H9 (cell line): ENCODE measurements at regions not wholly inside any gene's neighbourhood (a gene's known extent, or its start where the extent isn't known, plus 50 kb on each side); places are given as distances from the start of the nearest gene placed in this dataset.

Experiments
- DNase-seq: peaks from one replicate; pipeline ENCODE4 v3.0.0-alpha.2; 2017
- H2AFZ ChIP-seq: one replicate; pipeline ENCODE4 v1.6.1; 2013; ENCODE audit warnings: mild to moderate bottlenecking, low read length, control low read depth, moderate library complexity
- H2AK5ac ChIP-seq: 2 replicates; pipeline ENCODE4 v1.6.1; 2013; ENCODE audit warnings: low read length, control low read depth, mixed read lengths; ENCODE audit not compliant: insufficient read length
- H2BK120ac ChIP-seq: one replicate; pipeline ENCODE4 v1.6.1; 2013; ENCODE audit warnings: low read depth, mild to moderate bottlenecking, low read length, control low read depth, inconsistent platforms; ENCODE audit not compliant: poor library complexity, severe bottlenecking
- H2BK12ac ChIP-seq: 2 replicates; pipeline ENCODE4 v1.6.1; 2013; ENCODE audit warnings: low read length, control low read depth, mixed read lengths, low read depth; ENCODE audit not compliant: insufficient read length
- H2BK15ac ChIP-seq: 2 replicates; pipeline ENCODE4 v1.6.1; 2013; ENCODE audit warnings: low read depth, low read length, control low read depth
- H2BK20ac ChIP-seq: one replicate; pipeline ENCODE4 v1.6.1; 2013; ENCODE audit warnings: low read depth, mild to moderate bottlenecking, low read length, control low read depth, inconsistent platforms; ENCODE audit not compliant: poor library complexity, severe bottlenecking
- H2BK5ac ChIP-seq: 2 replicates; pipeline ENCODE4 v1.6.1; 2013; ENCODE audit warnings: low read length, control low read depth, mixed read lengths; ENCODE audit not compliant: insufficient read length
- H3K14ac ChIP-seq: 2 replicates; pipeline ENCODE4 v1.6.1; 2013; ENCODE audit warnings: low read length, control low read depth; ENCODE audit not compliant: insufficient read depth
- H3K18ac ChIP-seq: 2 replicates; pipeline ENCODE4 v1.6.1; 2013; ENCODE audit warnings: low read depth, mild to moderate bottlenecking, mixed read lengths, low read length, control low read depth; ENCODE audit not compliant: insufficient read length
- H3K23ac ChIP-seq: 2 replicates; pipeline ENCODE4 v1.6.1; 2013; ENCODE audit warnings: low read length, control low read depth, mixed read lengths, low read depth; ENCODE audit not compliant: insufficient read length
- H3K23me2 ChIP-seq: 2 replicates; pipeline ENCODE4 v1.6.1; 2013; ENCODE audit warnings: low read depth, mild to moderate bottlenecking, mixed read lengths, low read length, control low read depth; ENCODE audit not compliant: insufficient read length, poor library complexity, severe bottlenecking
- H3K27ac ChIP-seq: 2 replicates; pipeline ENCODE4 v1.5.1; 2013; ENCODE audit warnings: low read length, control low read depth, mixed read lengths, low read depth; ENCODE audit not compliant: insufficient read length
- H3K27me3 ChIP-seq: 2 replicates; pipeline ENCODE4 v1.6.1; 2013; ENCODE audit warnings: low read length, control low read depth, inconsistent platforms; ENCODE audit not compliant: insufficient read depth
- H3K4ac ChIP-seq: 2 replicates; pipeline ENCODE4 v1.6.1; 2013; ENCODE audit warnings: low read depth, mild to moderate bottlenecking, control low read depth, inconsistent platforms, low read length, moderate library complexity
- H3K4me1 ChIP-seq: 2 replicates; pipeline ENCODE4 v1.6.1; 2013; ENCODE audit warnings: low read length, control low read depth, inconsistent platforms; ENCODE audit not compliant: insufficient read depth
- H3K4me2 ChIP-seq: 2 replicates; pipeline ENCODE4 v1.6.1; 2013; ENCODE audit warnings: low read length, control low read depth, mixed read lengths; ENCODE audit not compliant: insufficient read length, insufficient read depth
- H3K56ac ChIP-seq: 2 replicates; pipeline ENCODE4 v1.6.1; 2013; ENCODE audit warnings: low read depth, mild to moderate bottlenecking, mixed read lengths, low read length, control low read depth; ENCODE audit not compliant: insufficient read length
- H3K79me1 ChIP-seq: 2 replicates; pipeline ENCODE4 v1.6.1; 2013; ENCODE audit warnings: low read depth, mild to moderate bottlenecking, moderate library complexity, low read length, control low read depth, inconsistent platforms; ENCODE audit not compliant: insufficient read depth, poor library complexity, severe bottlenecking
- H3K79me2 ChIP-seq: 2 replicates; pipeline ENCODE4 v1.6.1; 2013; ENCODE audit warnings: low read length, control low read depth, inconsistent platforms; ENCODE audit not compliant: insufficient read depth
- H3K9ac ChIP-seq: 2 replicates; pipeline ENCODE4 v1.6.1; 2013; ENCODE audit warnings: low read length, control low read depth, mixed read lengths; ENCODE audit not compliant: insufficient read length; ENCODE audit errors: extremely low read depth
- H3K9me3 ChIP-seq: one replicate; pipeline ENCODE4 v1.6.1; 2013; ENCODE audit warnings: low read depth, low read length, inconsistent platforms; ENCODE audit not compliant: control insufficient read depth
- H3T11ph ChIP-seq: one replicate; pipeline ENCODE4 v1.6.1; 2013; ENCODE audit warnings: mild to moderate bottlenecking, low read length, control low read depth, inconsistent platforms
- H4K20me1 ChIP-seq: one replicate; pipeline ENCODE4 v1.6.1; 2013; ENCODE audit not compliant: control insufficient read depth, insufficient read length, insufficient read depth
- H4K5ac ChIP-seq: 2 replicates; pipeline ENCODE4 v1.6.1; 2013; ENCODE audit warnings: low read depth, mild to moderate bottlenecking, mixed read lengths, low read length, control low read depth; ENCODE audit not compliant: insufficient read length
- H4K8ac ChIP-seq: replicated peaks from 2 replicates; pipeline ENCODE4 v1.6.1; 2013; ENCODE audit warnings: low read length, control low read depth, mixed read lengths, low read depth; ENCODE audit not compliant: insufficient read length
- H4K91ac ChIP-seq: 2 replicates; pipeline ENCODE4 v1.6.1; 2013; ENCODE audit warnings: low read depth, mild to moderate bottlenecking, moderate library complexity, mixed read lengths, low read length, control low read depth; ENCODE audit not compliant: insufficient read length
- H3K27ac Mint-ChIP-seq, 3 experiments: 2 replicates in 2 of 3; 3 replicates in 1 of 3; pipeline ENCODE4 v1.8.0; 2020 to 2021; ENCODE audit warnings: mixed read lengths in 3 of 3, mild to moderate bottlenecking in 1 of 3, moderate library complexity in 1 of 3
- H3K27me3 Mint-ChIP-seq: 2 replicates; pipeline ENCODE4 v1.8.0; 2021; ENCODE audit warnings: low read depth, mild to moderate bottlenecking, moderate library complexity, mixed read lengths
- H3K36me3 Mint-ChIP-seq, 3 experiments: 2 replicates in 2 of 3; 3 replicates in 1 of 3; pipeline ENCODE4 v1.8.0; 2020 to 2021; ENCODE audit warnings: low read depth in 3 of 3, mixed read lengths in 3 of 3; ENCODE audit not compliant: insufficient read depth in 1 of 3
- H3K4me1 Mint-ChIP-seq, 2 experiments: 2 replicates each; pipeline ENCODE4 v1.8.0; 2020; ENCODE audit warnings: mixed read lengths in 2 of 2
- H3K4me3 Mint-ChIP-seq, 2 experiments: 2 replicates in 1 of 2; 3 replicates in 1 of 2; pipeline ENCODE4 v1.8.0; 2020 to 2021; ENCODE audit warnings: mild to moderate bottlenecking in 2 of 2, mixed read lengths in 2 of 2, moderate library complexity in 1 of 2
- H3K9me3 Mint-ChIP-seq, 2 experiments: 2 replicates in 1 of 2; 3 replicates in 1 of 2; pipeline ENCODE4 v1.8.0; 2020; ENCODE audit warnings: mild to moderate bottlenecking in 2 of 2, mixed read lengths in 2 of 2, moderate library complexity in 1 of 2
- CTCF ChIP-seq: fragments of 200-600 bp; sonication (generic); conservative IDR thresholded peaks from 3 replicates; pipeline ENCODE4 v1.8.0; 2021; ENCODE audit warnings: antibody characterized with exemption, mild to moderate bottlenecking
- WGBS: extraction: QIAGEN DNeasy Blood & Tissue Kit; methylation state at CpG from one replicate; pipeline ENCODE4 v1.1.7; 2013; ENCODE audit warnings: missing lambda C conversion rate, low lambda C conversion rate, mixed read lengths; ENCODE audit not compliant: insufficient read length; ENCODE audit errors: extremely low coverage; 5-methylcytosine and 5-hydroxymethylcytosine counted together

- WGBS = no CpG with 5 or more reads among the region's 5 CpGs
- H2AK5ac ChIP-seq = no peak overlapping the region
- no peaks in the 10 kb centered on the region for H3K9me3 ChIP-seq
- no peak overlapping the region for H2BK20ac ChIP-seq
- H3K23me2 ChIP-seq = no peaks in the 10 kb centered on the region
- no peak overlapping the region for H3K4me2 ChIP-seq
- no peak overlapping the region for H3K23ac ChIP-seq
- no peak overlapping the region for H3K27ac Mint-ChIP-seq
- peaks cover 0 to 4% of the 10 kb centered on the region in 2 experiments; a peak in 1 of 4 replicates for H3K4me1 Mint-ChIP-seq
- H4K5ac ChIP-seq = no peak overlapping the region
- H3K27me3 Mint-ChIP-seq = no peaks in the 10 kb centered on the region
- no peak overlapping the region for H2BK120ac ChIP-seq
- no peaks in the 10 kb centered on the region for H4K20me1 ChIP-seq
- no peak overlapping the region for H3K4ac ChIP-seq
- no peak overlapping the region for H3K9ac ChIP-seq
- no peaks in the 10 kb centered on the region for H3K79me2 ChIP-seq
- no peak overlapping the region for H2BK5ac ChIP-seq
- no peaks in the 10 kb centered on the region for H3K4me1 ChIP-seq
- H3K36me3 Mint-ChIP-seq = no peaks in the 10 kb centered on the region
- no peak overlapping the region for H2BK15ac ChIP-seq
- H3K14ac ChIP-seq = no peak overlapping the region
- no peaks in the 10 kb centered on the region for H3K27me3 ChIP-seq
- H3K4me3 Mint-ChIP-seq = no peak overlapping the region
- H3K9me3 Mint-ChIP-seq = no peaks in the 10 kb centered on the region
- H4K8ac ChIP-seq = no peak overlapping the region
- no peak overlapping the region for H4K91ac ChIP-seq
- no peak overlapping the region for H3K27ac ChIP-seq
- H3K56ac ChIP-seq = no peak overlapping the region
- H2BK12ac ChIP-seq = no peak overlapping the region
- TF ChIP-seq CTCF = no peak
- H3K79me1 ChIP-seq = no peaks in the 10 kb centered on the region
- H2AFZ ChIP-seq = no peak overlapping the region
- DNase-seq = no peak
- no peak overlapping the region for H3T11ph ChIP-seq
- H3K18ac ChIP-seq = no peak overlapping the region
These were observed 173.2 kb upstream of the B3GALT2 start for GRCh38 chr1:193359631-193360030.
